Astrocyte (in vitro differentiated cells and primary cell): ENCODE measurements at regions not wholly inside any gene's neighbourhood (a gene's known extent, or its start where the extent isn't known, plus 50 kb on each side); places are given as distances from the start of the nearest gene placed in this dataset.

Source experiments
- EZH2 ChIP-seq: IDR thresholded peaks from 2 replicates; pipeline ENCODE4 v1.6.1; 2012; ENCODE audit warnings: mild to moderate bottlenecking, low read length, inconsistent platforms; ENCODE audit not compliant: insufficient read depth
- TF ChIP-seq, protein P1 (sequence below): IDR thresholded peaks from 2 replicates; pipeline ENCODE4 v1.5.1; 2011; ENCODE audit warnings: low read depth, mild to moderate bottlenecking, inconsistent platforms, low read length, moderate library complexity; ENCODE audit not compliant: insufficient read depth

- TF ChIP-seq, protein P1, sequence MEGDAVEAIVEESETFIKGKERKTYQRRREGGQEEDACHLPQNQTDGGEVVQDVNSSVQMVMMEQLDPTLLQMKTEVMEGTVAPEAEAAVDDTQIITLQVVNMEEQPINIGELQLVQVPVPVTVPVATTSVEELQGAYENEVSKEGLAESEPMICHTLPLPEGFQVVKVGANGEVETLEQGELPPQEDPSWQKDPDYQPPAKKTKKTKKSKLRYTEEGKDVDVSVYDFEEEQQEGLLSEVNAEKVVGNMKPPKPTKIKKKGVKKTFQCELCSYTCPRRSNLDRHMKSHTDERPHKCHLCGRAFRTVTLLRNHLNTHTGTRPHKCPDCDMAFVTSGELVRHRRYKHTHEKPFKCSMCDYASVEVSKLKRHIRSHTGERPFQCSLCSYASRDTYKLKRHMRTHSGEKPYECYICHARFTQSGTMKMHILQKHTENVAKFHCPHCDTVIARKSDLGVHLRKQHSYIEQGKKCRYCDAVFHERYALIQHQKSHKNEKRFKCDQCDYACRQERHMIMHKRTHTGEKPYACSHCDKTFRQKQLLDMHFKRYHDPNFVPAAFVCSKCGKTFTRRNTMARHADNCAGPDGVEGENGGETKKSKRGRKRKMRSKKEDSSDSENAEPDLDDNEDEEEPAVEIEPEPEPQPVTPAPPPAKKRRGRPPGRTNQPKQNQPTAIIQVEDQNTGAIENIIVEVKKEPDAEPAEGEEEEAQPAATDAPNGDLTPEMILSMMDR = no peak
- no peak for TF ChIP-seq EZH2
These were observed 848.8 kb downstream of the TDRD15 start for GRCh38 chr2:21972586-21972985.
